GM23248 (cell line): ENCODE measurements at regions not wholly inside any gene's neighbourhood (a gene's known extent, or its start where the extent isn't known, plus 50 kb on each side); places are given as distances from the start of the nearest gene placed in this dataset.

ENCODE experiments used
- EZH2 ChIP-seq: fragments of 200-600 bp; sonication (generic); IDR thresholded peaks from 2 replicates; pipeline ENCODE4 v1.6.1; 2018; ENCODE audit warnings: antibody characterized with exemption, mild to moderate bottlenecking; ENCODE audit not compliant: insufficient read depth, poor library complexity, severe bottlenecking
- EZH2phosphoT487 ChIP-seq: fragments of 200-600 bp; sonication (generic); IDR thresholded peaks from 2 replicates; pipeline ENCODE4 v1.6.1; 2018; ENCODE audit warnings: antibody characterized with exemption, moderate library complexity, mild to moderate bottlenecking, low read depth; ENCODE audit not compliant: insufficient read depth

DNA sequence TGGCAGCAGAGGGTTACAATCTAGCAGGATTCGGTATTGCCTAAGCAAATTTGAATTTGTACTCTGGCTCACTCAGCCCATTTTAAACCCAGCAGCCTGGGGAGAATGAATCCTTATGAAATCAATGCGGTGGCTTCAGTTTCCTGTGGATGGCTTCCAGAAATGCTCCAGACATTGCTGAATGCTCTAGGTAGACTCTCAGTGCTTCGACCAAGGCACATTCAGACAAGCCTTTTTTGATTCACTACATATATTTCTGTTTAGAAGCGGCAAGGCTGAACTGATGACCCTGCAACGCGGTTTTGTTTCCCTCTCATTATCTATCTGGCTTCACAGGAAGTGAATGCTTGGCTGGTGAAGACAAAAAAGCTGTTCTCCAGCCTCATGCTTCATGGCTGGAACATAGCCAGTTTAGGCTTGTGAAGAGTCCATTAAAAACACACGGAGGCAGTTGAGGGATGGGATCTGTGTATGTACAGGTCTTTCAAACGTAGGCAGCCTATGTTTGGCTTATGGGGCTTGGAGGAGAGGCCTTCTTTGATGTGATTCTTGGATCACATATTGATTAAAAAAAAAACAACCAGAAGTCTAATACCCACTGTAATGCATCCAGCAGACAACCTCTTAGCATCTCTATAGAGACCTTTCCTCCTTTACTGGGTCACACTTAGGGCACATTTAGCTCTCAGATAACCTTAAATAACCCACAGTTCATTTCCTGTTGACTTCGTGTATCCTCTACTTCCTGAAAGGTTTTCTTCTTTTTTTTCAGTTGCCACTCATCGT lies 400.2 kb upstream of the TBL1XR1 start:
- TF ChIP-seq EZH2phosphoT487 (no peak), EZH2 (no peak)
